ENCODE measurements at regions not wholly inside any gene's neighbourhood (a gene's known extent, or its start where the extent isn't known, plus 50 kb on each side); places are given as distances from the start of the nearest gene placed in this dataset.
"Not testable (repeated sequence)": the region's sequence is repeated elsewhere in the genome, so short reads cannot be mapped to it uniquely, and the experiment has no call there.

- no peak for DNase-seq (ENCODE audit: low spot score)
Observed at GRCh38 chr3:67064105-67064504, 66.0 kb downstream of the KBTBD8 start.

- DNase-seq (ENCODE audit: low spot score): no peak
Observed at GRCh38 chr3:67067251-67067650, 69.1 kb downstream of the KBTBD8 start.

GRCh38 chr3:67072640-67073039 is 74.5 kb downstream of the KBTBD8 start:
- DNase-seq (ENCODE audit: low spot score): not testable (repeated sequence)

GRCh38 chr3:67073812-67074211 is 75.7 kb downstream of the KBTBD8 start:
- no peak for DNase-seq (ENCODE audit: low spot score)

GRCh38 chr3:67075295-67075694 is 77.2 kb downstream of the KBTBD8 start:
- no peak for DNase-seq (ENCODE audit: low spot score)

GRCh38 chr3:67076607-67077006 is 78.5 kb downstream of the KBTBD8 start:
- DNase-seq (ENCODE audit: low spot score): no peak

- no peak for DNase-seq (ENCODE audit: low spot score)
Observed at GRCh38 chr3:67077656-67078055, 79.5 kb downstream of the KBTBD8 start.

- DNase-seq (ENCODE audit: low spot score): no peak
Observed at GRCh38 chr3:67082533-67083024, 84.5 kb downstream of the KBTBD8 start.

- no peak for DNase-seq (ENCODE audit: low spot score)
Observed at GRCh38 chr3:67083277-67083676, 85.2 kb downstream of the KBTBD8 start.

GRCh38 chr3:67087788-67088187 is 89.7 kb downstream of the KBTBD8 start:
- DNase-seq (ENCODE audit: low spot score): no peak

- DNase-seq (ENCODE audit: low spot score): peak; percentile 18
Observed at GRCh38 chr3:67090474-67090873, 92.4 kb downstream of the KBTBD8 start.

- DNase-seq (ENCODE audit: low spot score): no peak
Observed at GRCh38 chr3:67093305-67093704, 95.2 kb downstream of the KBTBD8 start.

GRCh38 chr3:67094167-67094566 is 96.1 kb downstream of the KBTBD8 start:
- peak; percentile 68 for DNase-seq (ENCODE audit: low spot score)

GRCh38 chr3:67094774-67095173 is 96.7 kb downstream of the KBTBD8 start:
- DNase-seq (ENCODE audit: low spot score): peak; percentile 97

- DNase-seq (ENCODE audit: low spot score): no peak
Observed at GRCh38 chr3:67104388-67104787, 106.3 kb downstream of the KBTBD8 start.

- DNase-seq (ENCODE audit: low spot score): no peak
Observed at GRCh38 chr3:67106874-67107273, 108.8 kb downstream of the KBTBD8 start.

GRCh38 chr3:67109651-67110204 is 111.6 kb downstream of the KBTBD8 start:
- DNase-seq (ENCODE audit: low spot score): peak; percentile 79

GRCh38 chr3:67113802-67114407 is 115.8 kb downstream of the KBTBD8 start:
- DNase-seq (ENCODE audit: low spot score): peak; percentile 90

- DNase-seq (ENCODE audit: low spot score): no peak
Observed at GRCh38 chr3:67118122-67118521, 120.0 kb downstream of the KBTBD8 start.

- DNase-seq (ENCODE audit: low spot score): peak; percentile 55
Observed at GRCh38 chr3:67118635-67119034, 120.5 kb downstream of the KBTBD8 start.

GRCh38 chr3:67123914-67124313 is 125.8 kb downstream of the KBTBD8 start:
- DNase-seq (ENCODE audit: low spot score): no peak

GRCh38 chr3:67127254-67127653 is 129.1 kb downstream of the KBTBD8 start:
- no peak for DNase-seq (ENCODE audit: low spot score)

- no peak for DNase-seq (ENCODE audit: low spot score)
Observed at GRCh38 chr3:67142432-67142831, 144.3 kb downstream of the KBTBD8 start.

GRCh38 chr3:67145738-67146137 is 147.6 kb downstream of the KBTBD8 start:
- no peak for DNase-seq (ENCODE audit: low spot score)
